ENCODE measurements at regions not wholly inside any gene's neighbourhood (a gene's known extent, or its start where the extent isn't known, plus 50 kb on each side); places are given as distances from the start of the nearest gene placed in this dataset.
A peak's percentile ranks its signal among the peaks of the same experiment; 100 is the strongest.
"Not testable (repeated sequence)": the region's sequence is repeated elsewhere in the genome, so short reads cannot be mapped to it uniquely, and the experiment has no call there.

DNA sequence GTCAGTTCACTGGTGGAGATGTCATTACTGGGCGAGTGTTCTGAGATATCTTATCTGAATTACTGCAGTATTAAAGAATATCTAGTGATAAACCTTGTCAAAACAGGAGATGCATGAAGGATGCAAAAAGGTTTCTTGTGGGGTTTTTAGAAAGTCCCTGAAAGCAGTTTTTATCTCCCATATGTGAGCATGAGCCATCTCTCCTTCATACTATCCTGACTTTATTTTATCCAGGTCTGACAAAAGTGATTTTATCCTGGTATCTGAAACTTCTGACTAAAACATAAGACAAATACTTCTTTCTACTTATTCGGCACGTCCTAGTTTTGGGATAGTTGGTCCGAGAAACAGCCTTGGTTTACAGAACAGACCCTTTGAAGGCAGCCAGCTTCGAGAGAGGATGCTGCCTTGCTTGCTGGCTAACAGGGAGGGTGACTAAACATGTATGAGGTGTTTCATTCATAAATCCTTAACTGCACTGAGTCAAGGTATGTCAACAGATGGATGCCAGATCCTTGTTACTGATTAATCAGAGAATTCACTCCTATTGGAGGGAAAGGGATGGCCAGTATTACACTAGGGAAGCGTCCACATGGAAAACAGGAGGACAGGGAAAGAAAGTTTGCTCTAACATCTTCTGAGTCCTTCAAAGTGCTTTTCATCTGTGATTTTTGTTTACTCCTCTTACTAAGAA, 172.8 kb upstream of the FAM240B start:
- ATAC-seq; H3K4me2 ChIP-seq (ENCODE audit: control insufficient read depth, insufficient read depth); H4K20me1 ChIP-seq (ENCODE audit: control insufficient read depth, insufficient read depth); H3K36me3 ChIP-seq (ENCODE audit: control insufficient read depth in 2 of 2, insufficient read depth in 2 of 2, low read length in 1 of 2); H3K27me3 ChIP-seq (replicated peaks in 1 of 2; ENCODE audit: control insufficient read depth in 2 of 2, insufficient read depth in 2 of 2, low read length in 1 of 2); H3K4me1 ChIP-seq (ENCODE audit: control insufficient read depth, insufficient read depth, low read length); H3K27ac ChIP-seq (ENCODE audit: control insufficient read depth, insufficient read depth); intact Hi-C loops (cut with micrococcal nuclease; ENCODE audit: unreplicated experiment); FAIRE-seq; H3K9me3 ChIP-seq (replicated peaks; ENCODE audit: control insufficient read depth, insufficient read depth, low read length); BruUV-seq (replicated peaks); in situ Hi-C loops (cut with MboI); H3K4me3 ChIP-seq; RAD21 ChIA-PET (ENCODE audit: unreplicated experiment); SMC1A ChIA-PET (ENCODE audit: uncharacterized antibody, unreplicated experiment); H3K79me2 ChIP-seq (ENCODE audit: control insufficient read depth, insufficient read depth, low read length); DNase-seq (ENCODE audit: low read depth, low spot score); CTCF ChIA-PET; H2AFZ ChIP-seq (ENCODE audit: control insufficient read depth, low read depth, low read length); H3K9ac ChIP-seq (ENCODE audit: control insufficient read depth, insufficient read depth, low read length); POLR2A ChIA-PET: not testable (repeated sequence)
- WGBS (ENCODE audit: insufficient coverage, insufficient replicate concordance, low lambda C conversion rate, missing lambda C conversion rate) = 29% methylated on average over 4 of the region's 6 CpGs

DNA sequence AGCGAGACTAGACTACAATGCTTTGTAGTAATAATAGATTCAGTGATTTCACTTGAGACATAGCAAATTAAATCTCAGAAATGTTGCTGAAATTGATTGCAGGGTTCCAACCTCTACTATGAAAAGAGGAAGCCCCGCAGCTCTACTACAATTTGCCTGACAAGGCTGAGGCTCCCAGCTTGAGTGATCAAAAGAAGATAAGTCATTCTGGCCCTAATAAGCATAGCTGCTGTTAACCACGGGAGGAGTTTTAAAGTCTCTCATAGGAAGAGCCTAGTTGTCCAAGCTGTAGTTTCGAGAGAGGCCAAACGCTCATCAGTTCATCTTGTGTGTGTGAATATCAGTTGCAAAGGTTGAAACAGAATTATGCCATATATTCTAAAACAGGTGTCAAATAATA, 166.1 kb upstream of the FAM240B start:
- DNase-seq (ENCODE audit: low read depth, low spot score); H3K79me2 ChIP-seq (ENCODE audit: control insufficient read depth, insufficient read depth, low read length); H3K4me3 ChIP-seq; BruUV-seq (replicated peaks); FAIRE-seq; intact Hi-C loops (cut with micrococcal nuclease; ENCODE audit: unreplicated experiment); H3K4me1 ChIP-seq (ENCODE audit: control insufficient read depth, insufficient read depth, low read length); H3K9me3 ChIP-seq (replicated peaks; ENCODE audit: control insufficient read depth, insufficient read depth, low read length); SMC1A ChIA-PET (ENCODE audit: uncharacterized antibody, unreplicated experiment); H2AFZ ChIP-seq (ENCODE audit: control insufficient read depth, low read depth, low read length); H3K36me3 ChIP-seq (ENCODE audit: control insufficient read depth in 2 of 2, insufficient read depth in 2 of 2, low read length in 1 of 2); CTCF ChIA-PET; H3K27me3 ChIP-seq (replicated peaks in 1 of 2; ENCODE audit: control insufficient read depth in 2 of 2, insufficient read depth in 2 of 2, low read length in 1 of 2); POLR2A ChIA-PET; H4K20me1 ChIP-seq (ENCODE audit: control insufficient read depth, insufficient read depth); H3K9ac ChIP-seq (ENCODE audit: control insufficient read depth, insufficient read depth, low read length); H3K27ac ChIP-seq (ENCODE audit: control insufficient read depth, insufficient read depth); in situ Hi-C loops (cut with MboI); H3K4me2 ChIP-seq (ENCODE audit: control insufficient read depth, insufficient read depth); RAD21 ChIA-PET (ENCODE audit: unreplicated experiment): not testable (repeated sequence)
- ATAC-seq = peak; percentile 77
- 0% methylated on average over 2 of the region's 5 CpGs for WGBS (ENCODE audit: insufficient coverage, insufficient replicate concordance, low lambda C conversion rate, missing lambda C conversion rate)

GRCh38 chr9:38875616-38876015, 155.7 kb upstream of the FAM240B start:
- RAD21 ChIA-PET (ENCODE audit: unreplicated experiment); FAIRE-seq; H3K4me3 ChIP-seq; H3K36me3 ChIP-seq (ENCODE audit: control insufficient read depth in 2 of 2, insufficient read depth in 2 of 2, low read length in 1 of 2); H3K27me3 ChIP-seq (replicated peaks in 1 of 2; ENCODE audit: control insufficient read depth in 2 of 2, insufficient read depth in 2 of 2, low read length in 1 of 2); H3K4me2 ChIP-seq (ENCODE audit: control insufficient read depth, insufficient read depth); H3K9ac ChIP-seq (ENCODE audit: control insufficient read depth, insufficient read depth, low read length); intact Hi-C loops (cut with micrococcal nuclease; ENCODE audit: unreplicated experiment); H4K20me1 ChIP-seq (ENCODE audit: control insufficient read depth, insufficient read depth); in situ Hi-C loops (cut with MboI); BruUV-seq (replicated peaks); H3K4me1 ChIP-seq (ENCODE audit: control insufficient read depth, insufficient read depth, low read length); DNase-seq (ENCODE audit: low read depth, low spot score); H3K79me2 ChIP-seq (ENCODE audit: control insufficient read depth, insufficient read depth, low read length); CTCF ChIA-PET; H2AFZ ChIP-seq (ENCODE audit: control insufficient read depth, low read depth, low read length); ATAC-seq; SMC1A ChIA-PET (ENCODE audit: uncharacterized antibody, unreplicated experiment); POLR2A ChIA-PET; H3K9me3 ChIP-seq (replicated peaks; ENCODE audit: control insufficient read depth, insufficient read depth, low read length); H3K27ac ChIP-seq (ENCODE audit: control insufficient read depth, insufficient read depth): not testable (repeated sequence)
- 18% methylated on average over 7 of the region's 7 CpGs for WGBS (ENCODE audit: insufficient coverage, insufficient replicate concordance, low lambda C conversion rate, missing lambda C conversion rate)

DNA sequence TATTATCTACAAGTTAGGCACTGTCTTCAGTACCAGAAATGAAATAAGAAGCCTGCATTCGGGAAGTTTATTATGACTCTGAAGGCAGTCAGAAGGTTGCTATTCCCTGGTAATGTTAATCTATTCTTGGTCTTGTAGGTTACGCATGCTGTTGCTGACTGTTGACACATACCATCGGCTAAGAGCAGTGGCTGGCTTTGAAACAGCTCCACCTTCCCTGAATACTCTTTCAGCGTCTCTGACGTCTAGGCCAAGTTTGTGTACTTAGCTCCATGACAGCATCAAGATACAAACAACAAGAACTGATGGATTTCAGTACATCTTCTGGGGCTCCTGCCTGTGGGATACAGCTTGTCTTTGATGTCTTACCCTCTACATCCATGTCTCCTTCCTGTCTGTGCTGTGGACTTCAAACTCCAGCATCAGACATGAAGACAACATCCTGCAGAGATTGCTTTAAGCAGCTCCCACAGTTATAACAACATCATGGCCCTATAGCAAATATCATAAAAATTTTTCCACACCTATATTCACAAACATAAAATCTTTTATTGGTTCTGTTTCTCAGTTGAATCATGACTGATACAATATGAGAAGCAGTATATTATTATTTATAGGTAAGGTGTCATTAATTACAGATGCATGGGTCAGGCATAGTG, 151.5 kb upstream of the FAM240B start:
- H3K27ac ChIP-seq (ENCODE audit: control insufficient read depth, insufficient read depth); H3K79me2 ChIP-seq (ENCODE audit: control insufficient read depth, insufficient read depth, low read length); SMC1A ChIA-PET (ENCODE audit: uncharacterized antibody, unreplicated experiment); intact Hi-C loops (cut with micrococcal nuclease; ENCODE audit: unreplicated experiment); H3K9me3 ChIP-seq (replicated peaks; ENCODE audit: control insufficient read depth, insufficient read depth, low read length); H3K4me2 ChIP-seq (ENCODE audit: control insufficient read depth, insufficient read depth); CTCF ChIA-PET; H3K9ac ChIP-seq (ENCODE audit: control insufficient read depth, insufficient read depth, low read length); H3K4me3 ChIP-seq; H2AFZ ChIP-seq (ENCODE audit: control insufficient read depth, low read depth, low read length); H4K20me1 ChIP-seq (ENCODE audit: control insufficient read depth, insufficient read depth); ATAC-seq; BruUV-seq (replicated peaks); FAIRE-seq; DNase-seq (ENCODE audit: low read depth, low spot score); H3K27me3 ChIP-seq (replicated peaks in 1 of 2; ENCODE audit: control insufficient read depth in 2 of 2, insufficient read depth in 2 of 2, low read length in 1 of 2); RAD21 ChIA-PET (ENCODE audit: unreplicated experiment); in situ Hi-C loops (cut with MboI); H3K4me1 ChIP-seq (ENCODE audit: control insufficient read depth, insufficient read depth, low read length); POLR2A ChIA-PET; H3K36me3 ChIP-seq (ENCODE audit: control insufficient read depth in 2 of 2, insufficient read depth in 2 of 2, low read length in 1 of 2): not testable (repeated sequence)
- WGBS (ENCODE audit: insufficient coverage, insufficient replicate concordance, low lambda C conversion rate, missing lambda C conversion rate) = 48% methylated on average over 3 of the region's 5 CpGs

All from GM12878 (cell line).